Activated CD8-positive, alpha-beta memory T cell treated with anti-CD3 and anti-CD28 coated beads, Interleukin-2, amount 50 U/mL, for 4 hours (primary cell): ENCODE measurements at regions not wholly inside any gene's neighbourhood (a gene's known extent, or its start where the extent isn't known, plus 50 kb on each side); places are given as distances from the start of the nearest gene placed in this dataset.
"Not testable (repeated sequence)": the region's sequence is repeated elsewhere in the genome, so short reads cannot be mapped to it uniquely, and the experiment has no call there.

ENCODE experiments used
- DNase-seq: peaks from one replicate; pipeline ENCODE4 v3.0.0-alpha.2; 2020

DNA sequence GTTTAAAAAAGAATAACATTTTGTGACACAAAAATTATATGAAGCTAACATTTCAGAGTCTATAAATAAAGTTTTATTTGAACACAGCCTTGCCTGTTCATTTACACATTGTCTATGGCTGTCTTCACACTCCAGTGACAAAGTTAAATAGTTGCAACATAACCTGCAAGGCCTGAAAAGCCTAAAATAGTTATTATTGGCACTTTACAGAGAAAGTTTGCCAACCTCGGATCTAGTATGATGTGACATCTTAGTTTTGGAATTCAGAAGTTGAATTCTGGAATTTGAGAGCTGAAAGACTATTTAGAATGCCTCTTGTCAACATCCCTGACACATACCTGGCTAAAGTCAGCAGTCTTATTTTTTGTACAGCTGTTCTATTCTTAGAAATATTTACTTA, 68.3 kb downstream of the DYRK2 start:
- DNase-seq, result no peak

DNA sequence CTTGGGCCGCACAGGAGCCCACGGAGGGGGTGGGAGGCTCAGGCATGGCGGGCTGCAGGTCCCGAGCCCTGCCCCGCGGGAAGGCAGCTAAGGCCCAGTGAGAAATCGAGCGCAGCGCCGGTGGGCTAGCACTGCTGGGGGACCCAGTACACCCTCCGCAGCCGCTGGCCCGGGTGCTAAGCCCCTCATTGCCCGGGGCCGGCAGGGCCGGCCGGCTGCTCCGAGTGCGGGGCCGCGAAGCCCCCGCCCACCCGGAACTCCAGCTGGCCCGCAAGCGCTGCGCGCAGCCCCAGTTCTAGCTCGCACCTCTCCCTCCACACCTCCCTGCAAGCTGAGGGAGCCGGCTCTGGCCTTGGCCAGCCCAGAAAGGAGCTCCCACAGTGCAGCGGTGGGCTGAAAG, 70.8 kb downstream of the DYRK2 start:
- DNase-seq, result not testable (repeated sequence)

DNA sequence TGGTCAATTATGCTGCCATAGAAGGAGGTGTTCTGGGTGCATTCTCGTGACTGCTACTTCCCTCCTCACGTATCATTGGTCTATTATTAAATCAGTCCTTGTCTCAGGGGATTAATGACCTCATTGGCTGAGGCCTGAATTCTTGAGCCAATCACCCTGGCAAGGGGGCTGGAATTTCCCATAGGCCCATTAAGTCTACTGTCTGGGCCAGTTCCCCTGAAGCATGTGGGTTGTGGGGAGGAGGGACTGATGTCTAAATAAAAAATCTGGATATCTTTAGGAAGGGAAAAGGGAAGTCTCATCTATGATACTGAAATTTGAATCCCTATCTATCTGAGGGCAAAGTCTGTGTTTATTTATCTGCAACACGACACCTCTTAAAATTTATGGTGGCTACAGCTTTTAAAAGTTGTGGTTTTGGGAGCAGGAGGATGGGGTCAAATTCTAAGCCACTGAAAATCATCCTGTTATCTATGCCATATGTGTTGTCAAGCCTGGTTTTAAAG, 71.9 kb downstream of the DYRK2 start:
- no peak for DNase-seq

DNA sequence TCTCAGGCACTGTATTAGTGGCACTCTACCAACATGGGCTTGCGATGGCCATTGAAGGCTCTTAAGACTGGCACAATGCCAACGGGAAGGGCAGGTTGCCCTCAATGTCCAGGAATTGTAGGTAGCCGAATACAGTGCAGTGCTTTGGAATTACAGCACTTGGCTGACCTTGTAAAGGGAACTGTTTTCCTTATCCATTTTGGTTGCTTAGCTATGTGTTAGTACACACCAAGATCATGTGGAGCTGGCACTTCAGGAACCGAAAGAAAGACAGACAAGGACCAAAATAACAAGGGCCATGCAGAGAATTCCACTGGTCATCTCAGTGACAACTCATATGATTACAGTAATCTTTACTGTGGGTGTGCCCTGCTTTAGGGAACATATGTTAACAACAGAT, 72.7 kb downstream of the DYRK2 start:
- DNase-seq, result no peak

DNA sequence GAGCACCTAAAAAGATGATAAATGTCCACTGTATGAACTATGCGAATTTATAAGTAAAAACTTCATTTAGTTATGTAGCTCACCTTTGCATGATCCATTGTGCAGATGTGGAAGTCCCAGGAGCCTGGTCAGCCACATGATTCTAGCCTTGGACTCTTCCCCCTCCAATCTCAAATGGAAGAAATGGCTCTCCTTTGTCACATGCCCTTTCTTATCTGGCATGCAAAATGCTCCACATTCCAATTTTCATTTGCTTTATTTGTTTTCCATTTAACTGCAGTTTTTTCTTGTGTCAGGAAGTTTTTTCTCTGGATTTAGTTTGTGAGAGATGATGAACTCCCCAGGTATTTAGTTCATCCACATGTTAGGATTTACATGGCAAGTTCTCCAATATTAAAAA, 73.8 kb downstream of the DYRK2 start:
- DNase-seq, result no peak

DNA sequence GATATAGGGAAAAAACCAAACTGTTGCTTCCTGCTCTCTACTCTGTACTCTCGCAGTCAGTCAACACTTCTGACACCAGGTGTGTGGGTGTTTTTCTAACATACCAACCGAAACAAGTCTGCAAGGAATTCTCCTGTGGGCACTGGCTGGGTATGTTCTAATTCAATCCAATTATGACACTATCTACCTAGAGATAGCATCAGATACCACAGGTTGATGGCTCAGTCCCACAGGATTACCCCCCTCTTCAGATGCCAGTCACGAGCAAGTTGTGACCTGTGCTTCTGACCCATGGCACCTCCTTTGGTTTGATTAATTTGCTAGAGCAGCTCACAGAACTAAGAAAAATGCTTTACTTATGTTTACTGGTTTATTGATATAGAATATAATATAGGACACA, 78.3 kb downstream of the DYRK2 start:
- no peak for DNase-seq

DNA sequence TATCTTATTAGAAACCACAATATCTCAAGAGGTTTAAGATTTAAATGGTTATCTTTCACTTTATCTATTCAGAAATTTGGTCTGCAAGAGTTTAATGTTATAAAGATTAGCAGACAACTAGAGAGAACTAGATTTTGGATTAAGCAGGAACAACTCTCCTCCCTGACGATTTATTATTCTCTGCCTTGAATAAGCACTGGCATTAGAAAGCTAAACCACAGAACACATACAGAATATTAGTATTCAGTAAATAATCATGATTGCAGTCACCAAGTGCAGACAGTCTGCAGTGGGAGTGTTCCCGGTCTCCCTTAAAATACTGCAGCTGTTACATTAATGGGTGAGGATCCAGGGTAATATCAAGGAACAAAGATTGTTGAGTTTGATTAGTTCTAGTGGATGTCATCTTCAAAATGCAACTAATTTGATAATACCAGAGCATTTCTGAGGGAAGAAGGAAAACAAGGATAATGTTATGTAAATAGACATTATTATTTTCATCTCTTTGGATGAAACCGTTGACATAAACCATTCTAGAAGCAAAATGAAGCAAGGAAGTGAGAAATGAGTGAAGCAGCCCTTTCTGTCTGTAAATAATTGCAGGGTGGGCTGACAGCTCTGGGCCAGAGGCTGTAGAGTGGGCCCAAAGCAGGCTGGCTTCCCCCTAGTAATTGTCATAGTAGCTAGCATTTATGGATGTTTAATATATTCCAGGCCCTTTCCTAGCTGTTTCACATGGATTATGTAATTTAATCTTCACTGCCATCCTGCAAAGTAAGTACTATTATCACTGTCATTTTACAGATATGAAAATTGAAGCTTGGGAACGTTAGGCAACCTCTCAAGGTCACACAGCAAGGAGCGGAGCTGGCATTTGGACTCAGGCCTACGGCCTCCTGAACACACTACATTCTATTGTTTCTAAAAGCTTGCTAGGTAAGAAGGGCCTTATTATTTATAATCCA, 79.4 kb downstream of the DYRK2 start:
- DNase-seq, result no peak

DNA sequence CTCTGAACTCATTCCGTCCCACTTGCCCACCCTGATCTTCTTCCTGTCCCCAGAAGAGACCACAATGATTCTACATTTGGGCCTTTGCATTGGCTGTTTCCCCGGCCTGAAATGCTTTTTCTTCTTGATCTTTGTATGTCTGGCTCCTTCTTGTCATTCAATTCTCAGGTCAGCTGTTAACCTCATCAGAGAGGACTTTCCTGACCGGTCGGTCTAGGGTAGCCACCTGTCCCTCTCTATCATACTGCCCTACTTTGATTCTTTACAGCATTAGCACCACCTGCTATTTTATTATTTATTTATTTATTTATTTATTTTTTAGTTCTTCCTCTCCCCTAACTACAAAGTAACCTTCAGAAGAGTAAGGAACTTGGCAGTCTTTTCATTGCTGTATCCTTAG, 84.3 kb downstream of the DYRK2 start:
- DNase-seq, result no peak

DNA sequence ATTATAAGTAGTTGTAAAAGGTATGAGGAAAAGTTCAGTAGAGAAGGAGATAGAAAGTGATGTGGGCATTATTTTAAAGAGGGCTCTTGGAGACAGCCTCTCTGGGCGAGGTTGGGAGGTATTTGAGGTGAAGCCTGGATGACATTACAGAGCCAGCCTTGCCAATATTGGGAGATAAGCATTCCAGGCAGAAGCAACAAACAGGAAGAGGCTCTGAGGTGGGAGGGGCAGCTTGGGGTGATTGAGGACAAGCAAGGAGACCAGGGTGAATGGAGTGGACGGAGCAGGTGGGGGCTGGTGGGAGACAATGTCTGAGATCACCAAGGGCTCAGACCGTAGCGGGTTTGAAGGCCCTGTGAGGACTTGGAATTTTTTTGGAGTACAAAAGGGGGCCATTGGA, 87.3 kb downstream of the DYRK2 start:
- no peak for DNase-seq

DNA sequence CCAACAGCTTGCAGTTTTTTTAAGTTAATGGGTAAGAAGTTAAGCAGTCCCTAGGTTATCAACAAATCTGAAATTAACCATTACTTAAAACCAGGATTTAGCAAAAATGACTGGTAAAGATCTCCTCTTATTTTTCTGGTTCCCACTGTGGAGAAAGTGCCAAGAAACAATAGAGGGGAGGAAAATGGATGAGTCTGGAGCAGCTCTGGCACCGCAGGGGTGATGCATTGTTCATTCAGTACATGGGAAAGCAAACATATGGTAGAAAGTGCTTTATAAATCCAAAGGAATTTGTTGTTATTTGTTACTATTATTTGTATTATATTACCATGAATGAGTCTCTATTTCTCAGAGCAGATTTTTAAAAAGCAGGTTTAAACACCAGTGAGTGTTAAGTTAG, 92.2 kb downstream of the DYRK2 start:
- DNase-seq, result no peak

DNA sequence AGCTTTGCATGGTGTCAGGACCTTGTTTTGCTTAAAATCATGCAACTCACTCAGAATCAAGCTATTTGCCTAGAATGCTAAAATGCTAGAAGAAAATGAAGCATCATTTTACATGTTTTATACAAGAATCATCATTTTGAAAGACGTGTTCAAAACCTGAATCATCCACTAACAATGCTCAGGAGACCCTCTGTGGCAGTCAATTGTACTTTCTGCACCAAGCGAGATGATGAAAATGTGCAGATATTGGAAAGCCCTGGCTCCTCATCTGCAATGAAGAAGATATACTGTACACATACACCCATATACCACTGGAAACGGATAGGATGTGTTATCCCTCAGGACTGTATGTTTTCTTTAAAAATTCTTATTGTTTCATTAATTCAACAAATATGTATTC, 92.7 kb downstream of the DYRK2 start:
- no peak for DNase-seq

DNA sequence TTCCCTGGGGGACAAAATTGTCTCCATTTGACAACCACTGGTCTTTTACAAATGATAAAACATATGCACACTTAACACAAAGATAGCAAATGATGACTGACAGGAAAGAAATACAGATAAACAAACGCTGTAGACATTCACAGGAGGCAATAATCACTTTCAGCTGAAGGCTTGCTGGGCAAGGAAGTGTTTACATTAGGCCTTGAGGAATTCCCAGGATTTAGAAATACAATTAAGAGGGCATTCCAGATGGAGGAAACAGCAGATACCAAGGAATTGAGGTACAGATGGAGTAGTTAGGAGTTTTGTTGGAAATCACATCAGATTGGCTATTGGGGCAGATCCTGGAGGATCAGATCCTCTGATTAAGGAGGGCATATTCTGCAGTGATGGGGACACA, 93.9 kb downstream of the DYRK2 start:
- no peak for DNase-seq

DNA sequence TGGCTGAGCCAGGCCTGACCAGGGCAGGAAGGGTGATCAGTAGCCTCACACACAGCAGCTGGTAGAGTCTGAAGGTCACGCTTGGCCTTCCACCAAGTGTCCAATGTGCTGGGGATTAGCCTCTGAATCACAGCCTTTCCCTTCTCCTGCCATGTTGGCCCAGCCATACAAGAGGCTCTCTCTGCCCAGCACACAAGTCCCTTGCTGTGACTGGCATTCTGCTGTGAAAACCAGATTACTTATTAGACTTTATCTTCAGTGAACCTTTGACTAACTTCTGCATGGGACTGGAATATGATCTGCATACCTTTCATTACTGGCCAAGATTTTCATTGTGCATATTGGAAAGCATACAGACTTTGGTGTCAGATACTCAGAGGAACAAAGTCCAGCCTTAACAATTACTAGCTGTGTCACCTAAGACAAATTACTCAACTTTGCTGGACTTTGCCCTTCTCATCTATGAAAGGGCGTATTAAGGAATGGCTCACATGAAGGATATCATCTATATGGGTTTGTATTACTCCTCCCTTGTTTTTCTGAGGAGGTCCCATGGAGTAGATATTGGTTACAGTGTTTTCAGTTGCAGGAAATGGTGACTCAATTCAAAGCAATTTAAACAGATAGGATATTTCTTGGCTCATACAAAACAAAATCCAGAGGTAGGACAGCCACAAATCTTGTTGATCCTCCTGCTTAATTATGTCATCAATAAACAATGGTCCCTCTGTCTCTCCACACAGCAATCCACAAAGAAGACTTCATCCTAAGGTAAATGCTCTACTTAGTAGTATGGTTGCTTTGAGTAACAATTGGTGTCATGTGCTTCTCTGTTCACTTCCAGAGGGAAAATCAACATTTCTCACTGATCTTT, 99.6 kb downstream of the DYRK2 start:
- DNase-seq, result no peak

DNA sequence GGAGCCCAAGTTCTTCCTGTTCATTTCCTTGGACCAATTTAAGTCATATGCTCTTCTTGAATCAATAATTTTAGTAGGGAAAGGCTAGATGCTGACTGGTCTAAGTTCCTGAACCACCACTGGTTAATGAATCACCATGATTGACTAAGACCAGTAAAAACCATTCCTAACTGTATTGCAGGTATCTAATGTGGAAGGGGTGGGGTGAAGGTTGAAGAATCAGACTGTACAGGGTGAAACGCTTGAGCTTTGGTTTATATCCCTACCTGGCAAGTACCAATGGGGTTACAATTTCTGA, 100.1 kb downstream of the DYRK2 start:
- no peak for DNase-seq

DNA sequence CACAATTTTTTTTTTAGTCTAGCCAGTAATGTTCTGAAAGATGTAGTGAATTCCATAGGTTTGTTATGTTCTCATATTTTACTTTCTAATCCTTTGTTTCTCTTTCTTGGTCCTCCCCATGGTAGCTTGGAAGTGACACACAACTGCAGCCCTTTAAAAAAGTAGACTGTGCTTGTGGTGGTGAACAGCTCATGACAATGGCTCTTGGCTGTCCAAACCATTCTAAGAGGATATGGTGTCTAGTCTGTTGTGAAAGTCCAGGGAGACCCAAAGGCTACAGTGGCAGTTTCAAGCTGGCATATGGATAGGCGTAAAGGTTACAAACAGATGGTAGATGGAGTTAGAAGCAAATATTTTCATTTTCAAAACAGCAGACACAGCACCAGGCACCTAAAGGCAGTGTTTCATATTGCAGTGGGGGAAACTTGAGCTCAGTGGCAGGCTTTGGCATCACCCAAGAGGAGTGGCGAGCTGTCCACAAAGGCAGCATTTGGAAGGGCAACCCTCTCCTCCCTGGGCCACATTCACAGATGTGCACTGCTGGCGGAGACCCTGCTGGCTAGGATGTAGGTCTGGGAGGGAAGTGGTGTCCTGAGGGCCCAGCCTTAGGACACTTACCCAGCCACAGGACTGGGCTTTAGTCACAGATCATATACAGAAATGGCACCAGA, 102.1 kb downstream of the DYRK2 start:
- DNase-seq, result no peak

DNA sequence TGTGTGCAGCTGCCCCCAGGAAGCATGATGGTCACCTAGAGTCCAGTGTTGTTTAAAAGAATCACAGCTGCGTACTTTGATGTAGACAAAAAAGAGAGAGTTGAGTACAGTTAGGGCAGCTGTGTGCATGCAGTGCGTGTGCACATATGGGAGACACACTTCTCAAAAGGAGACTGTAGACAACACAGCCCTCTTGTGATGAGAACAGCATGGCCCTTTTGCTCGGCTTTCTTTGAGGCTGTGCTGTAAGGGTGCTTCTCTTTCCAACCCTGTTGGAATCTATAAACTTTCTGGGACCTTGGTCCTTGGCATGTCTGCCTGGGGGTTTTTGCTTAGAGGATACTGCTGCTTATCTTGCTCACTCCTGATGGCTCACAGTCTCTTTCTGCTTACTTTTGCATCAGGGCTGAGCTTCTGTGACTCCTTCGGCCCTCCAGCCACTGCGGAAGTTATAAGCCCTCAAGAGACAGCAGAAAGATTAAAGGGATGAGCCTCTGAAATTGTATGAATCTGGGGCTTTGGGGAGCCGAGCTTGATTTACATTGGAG, 102.9 kb downstream of the DYRK2 start:
- no peak for DNase-seq

DNA sequence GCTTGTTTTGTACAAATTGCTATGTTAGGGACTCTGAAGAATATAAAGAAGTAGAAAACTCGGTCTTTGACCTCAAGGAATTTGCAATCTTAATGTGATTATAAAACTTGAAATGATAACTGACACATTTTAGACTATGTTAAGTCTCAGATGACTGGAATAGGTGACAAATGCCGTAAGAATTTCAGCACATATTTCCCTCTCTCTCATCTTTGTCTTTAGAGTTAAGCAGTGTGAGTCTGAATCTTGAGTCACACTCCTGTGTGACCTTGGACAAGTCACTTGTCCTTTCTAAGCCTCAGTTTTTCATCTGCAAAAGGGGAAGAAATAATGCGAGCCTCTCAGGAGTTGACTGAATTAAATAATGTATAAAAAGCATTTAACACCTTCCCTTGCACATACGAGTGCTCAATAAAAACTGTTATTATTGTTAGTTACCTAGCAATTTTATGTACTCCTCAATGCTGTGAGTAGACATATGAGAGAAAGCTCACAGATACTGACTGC, 103.7 kb downstream of the DYRK2 start:
- no peak for DNase-seq

DNA sequence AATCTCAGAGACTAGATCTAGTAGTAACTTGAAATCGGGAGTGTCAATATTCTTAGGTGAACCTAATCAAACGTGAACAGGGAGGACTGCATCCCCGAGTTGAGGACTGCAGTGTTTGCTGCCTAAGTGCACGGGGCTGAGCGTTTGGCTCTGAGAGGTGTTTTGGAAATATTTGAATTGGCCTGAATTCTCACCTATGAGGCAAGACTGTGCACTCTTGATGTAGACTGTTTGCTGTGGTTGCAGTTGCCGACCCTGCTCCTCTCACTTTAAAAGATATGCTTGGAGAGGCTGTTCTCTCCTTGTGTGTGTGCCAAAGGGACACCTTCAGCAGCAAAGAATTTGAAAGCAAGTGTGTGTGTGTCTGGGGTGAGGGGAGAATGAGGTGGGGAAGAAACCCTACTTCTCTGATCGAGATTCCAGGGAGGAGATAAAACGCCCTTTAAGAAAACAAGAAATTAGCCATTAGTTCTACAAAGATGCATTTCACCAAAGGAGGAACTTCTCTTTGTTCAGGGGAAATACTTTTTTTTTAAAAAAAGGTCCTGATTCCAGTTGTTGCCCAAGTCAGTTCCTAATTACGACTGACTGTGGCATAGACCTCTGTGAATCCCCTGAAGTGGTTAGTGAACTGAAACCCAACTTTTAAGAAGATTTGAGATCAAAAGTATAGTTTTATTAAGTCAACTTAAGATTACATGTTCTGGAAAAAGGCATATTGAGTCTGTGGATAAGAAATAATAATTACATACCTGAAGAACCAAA, 106.6 kb downstream of the DYRK2 start:
- no peak for DNase-seq

DNA sequence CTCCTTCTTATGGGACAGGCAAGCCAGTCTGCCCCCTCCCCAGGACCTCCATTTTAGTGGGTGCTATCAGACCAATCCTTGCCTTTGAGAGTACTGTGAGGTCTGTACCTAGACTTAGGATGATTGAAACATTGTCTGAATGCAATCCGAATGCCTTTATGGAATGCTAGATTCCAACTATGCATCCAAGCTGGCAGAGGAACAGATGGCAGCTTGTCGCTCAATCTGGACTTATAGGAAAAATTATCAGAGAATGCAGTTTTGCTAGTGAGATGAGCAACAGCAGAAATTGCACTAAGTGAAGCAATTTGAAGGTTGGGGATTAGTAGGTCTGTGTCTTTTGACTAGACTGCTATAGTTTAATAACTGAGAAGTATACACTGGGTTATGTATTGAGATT, 109.1 kb downstream of the DYRK2 start:
- no peak for DNase-seq

DNA sequence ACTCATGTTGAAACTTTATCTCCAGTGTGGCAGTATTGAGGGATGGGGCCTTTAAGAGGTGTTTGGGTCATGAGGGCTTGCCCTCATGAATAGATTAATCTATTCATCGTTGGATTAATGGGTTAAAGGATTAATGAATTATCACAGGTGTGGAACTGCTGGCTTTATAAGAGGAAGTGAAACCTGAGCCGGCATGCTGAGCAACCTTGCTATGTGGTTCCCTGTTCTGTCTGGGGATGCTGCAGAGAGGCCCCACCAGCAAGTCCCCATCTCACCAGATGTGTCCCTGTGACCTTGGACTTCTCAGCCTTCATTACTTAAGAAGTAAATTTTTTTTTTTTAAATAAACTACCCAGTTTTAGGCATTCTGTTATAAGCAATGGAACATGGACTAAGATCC, 109.6 kb downstream of the DYRK2 start:
- no peak for DNase-seq

DNA sequence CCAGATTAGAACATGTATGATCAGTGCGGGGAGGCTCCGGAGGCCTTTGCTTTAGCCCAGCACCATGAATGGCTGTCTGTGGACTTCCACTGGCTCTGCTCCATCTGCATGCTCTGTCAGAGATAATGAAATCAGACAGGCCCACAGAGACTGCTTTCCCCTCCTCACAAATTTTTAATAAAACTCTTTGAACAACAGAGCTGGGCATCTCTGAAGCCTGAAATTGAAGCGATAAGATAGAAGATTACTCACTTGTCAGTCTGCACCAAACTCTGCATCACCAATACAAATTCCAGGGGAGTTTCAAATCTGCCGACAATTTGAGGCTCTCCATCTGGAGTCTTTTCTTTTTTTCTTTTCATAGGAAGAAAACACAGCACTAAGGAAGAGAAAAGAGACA, 110.0 kb downstream of the DYRK2 start:
- no peak for DNase-seq

DNA sequence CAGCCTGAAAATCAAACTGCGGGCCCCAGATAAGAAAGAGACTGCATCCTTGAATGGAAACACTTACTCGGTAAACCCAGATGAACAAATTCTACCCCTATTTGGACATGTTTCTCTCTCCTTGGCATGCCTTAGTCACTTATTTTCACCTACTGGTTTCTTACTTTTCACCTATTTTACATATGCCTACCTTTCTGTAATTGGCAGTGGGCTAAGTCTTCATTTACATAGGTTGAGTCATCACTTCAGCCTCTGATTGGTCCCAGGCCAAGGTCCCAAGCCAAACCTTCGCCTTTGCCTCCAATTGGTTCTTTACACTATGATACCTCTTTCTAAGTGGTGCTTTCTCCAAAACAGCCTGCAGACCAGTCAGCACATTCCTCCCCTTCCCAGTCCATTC, 111.3 kb downstream of the DYRK2 start:
- DNase-seq, result no peak
